Caki2 (cell line): ENCODE measurements at regions not wholly inside any gene's neighbourhood (a gene's known extent, or its start where the extent isn't known, plus 50 kb on each side); places are given as distances from the start of the nearest gene placed in this dataset.
A peak's percentile ranks its signal among the peaks of the same experiment; 100 is the strongest.

ENCODE experiments used
- DNase-seq: peaks from one replicate; pipeline ENCODE4 v3.0.0-alpha.2; 2015; ENCODE audit warnings: low read depth
- in situ Hi-C: cut with HindIII; loops from 2 replicates; pipeline ENCODE4 v1.10.0; 2016; ENCODE audit warnings: low sequenced_read_pairs, low pct_unique_long_range_greater_than_20kb, mixed read lengths

GRCh38 chr5:74251141-74252035 lies 389.1 kb downstream of the ENC1 start:
- in situ Hi-C loops = no loop called here

GRCh38 chr5:74250304-74251102 lies 390.0 kb downstream of the ENC1 start:
- in situ Hi-C loops = no loop called here
- no peak for DNase-seq

More at GRCh38 chr5:74251141-74252035, 389.1 kb downstream of the ENC1 start:
- peak; percentile 70 for DNase-seq

GRCh38 chr5:74248576-74248975 lies 392.0 kb downstream of the ENC1 start:
- no peak for DNase-seq
- in situ Hi-C loops = no loop called here

GRCh38 chr5:74244406-74244805 lies 396.1 kb downstream of the ENC1 start:
- no peak for DNase-seq
- in situ Hi-C loops = no loop called here

GRCh38 chr5:74243634-74244033 lies 396.9 kb downstream of the ENC1 start:
- no peak for DNase-seq
- in situ Hi-C loops = no loop called here

GRCh38 chr5:74242516-74242915 lies 398.0 kb downstream of the ENC1 start:
- no peak for DNase-seq
- in situ Hi-C loops = no loop called here

GRCh38 chr5:74241751-74242140 lies 398.8 kb downstream of the ENC1 start:
- DNase-seq = peak; percentile 16
- in situ Hi-C loops = no loop called here

GRCh38 chr5:74240783-74241750 lies 399.5 kb downstream of the ENC1 start:
- in situ Hi-C loops = no loop called here
- DNase-seq = no peak

- no peak for DNase-seq
- in situ Hi-C loops = no loop called here
These were observed 401.3 kb downstream of the ENC1 start for GRCh38 chr5:74239261-74239660.

- in situ Hi-C loops = no loop called here
These were observed 402.9 kb downstream of the ENC1 start for GRCh38 chr5:74237571-74238145.

GRCh38 chr5:74235552-74235951 lies 405.0 kb downstream of the ENC1 start:
- in situ Hi-C loops = no loop called here

More at GRCh38 chr5:74237571-74238145, 402.9 kb downstream of the ENC1 start:
- no peak for DNase-seq

GRCh38 chr5:74233571-74233970 lies 407.0 kb downstream of the ENC1 start:
- DNase-seq = no peak
- in situ Hi-C loops = no loop called here

More at GRCh38 chr5:74235552-74235951, 405.0 kb downstream of the ENC1 start:
- no peak for DNase-seq

- in situ Hi-C loops = no loop called here
- DNase-seq = no peak
These were observed 407.4 kb downstream of the ENC1 start for GRCh38 chr5:74233091-74233490.

GRCh38 chr5:74232276-74232675 lies 408.3 kb downstream of the ENC1 start:
- DNase-seq = peak; percentile 30
- in situ Hi-C loops = no loop called here

GRCh38 chr5:74231697-74232096 lies 408.8 kb downstream of the ENC1 start:
- DNase-seq = no peak
- in situ Hi-C loops = no loop called here

- in situ Hi-C loops = no loop called here
- DNase-seq = no peak
These were observed 413.6 kb downstream of the ENC1 start for GRCh38 chr5:74226716-74227485.

GRCh38 chr5:74225587-74225986 lies 414.9 kb downstream of the ENC1 start:
- DNase-seq = no peak
- in situ Hi-C loops = no loop called here
